ENCODE measurements at regions not wholly inside any gene's neighbourhood (a gene's known extent, or its start where the extent isn't known, plus 50 kb on each side); places are given as distances from the start of the nearest gene placed in this dataset.

DNA sequence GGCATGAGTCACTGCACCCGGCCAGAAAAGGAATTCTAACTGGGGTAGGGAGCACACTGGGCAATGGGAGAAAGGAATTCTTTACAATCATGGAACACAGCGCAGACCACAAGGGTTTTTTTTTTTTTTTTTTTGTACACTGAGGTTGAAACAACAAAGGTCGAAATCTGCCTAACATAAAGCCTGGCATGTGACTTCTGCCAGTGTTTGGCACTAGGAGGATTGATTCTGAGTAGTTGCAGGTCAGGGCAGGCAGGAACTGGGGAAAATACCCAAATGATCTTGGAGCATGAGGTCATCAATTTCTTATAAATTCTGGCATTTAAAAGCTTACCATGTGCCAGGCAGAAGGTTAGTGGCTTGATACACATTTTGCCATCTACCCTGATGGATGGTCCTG is 202.0 kb upstream of the SNX19 start (continued):
- no peak for TF ChIP-seq CHD4 (IDR thresholded peaks at IDR 0.05; ENCODE audit: insufficient read depth, insufficient replicate concordance, low read depth, low read length, poor library complexity, severe bottlenecking)
- TF ChIP-seq KLF16 (IDR thresholded peaks at IDR 0.05) = no peak
- TF ChIP-seq GATA2 (CRISPR knock-in tag; IDR thresholded peaks at IDR 0.05) = no peak
- TF ChIP-seq, protein P1, sequence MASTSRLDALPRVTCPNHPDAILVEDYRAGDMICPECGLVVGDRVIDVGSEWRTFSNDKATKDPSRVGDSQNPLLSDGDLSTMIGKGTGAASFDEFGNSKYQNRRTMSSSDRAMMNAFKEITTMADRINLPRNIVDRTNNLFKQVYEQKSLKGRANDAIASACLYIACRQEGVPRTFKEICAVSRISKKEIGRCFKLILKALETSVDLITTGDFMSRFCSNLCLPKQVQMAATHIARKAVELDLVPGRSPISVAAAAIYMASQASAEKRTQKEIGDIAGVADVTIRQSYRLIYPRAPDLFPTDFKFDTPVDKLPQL (IDR thresholded peaks at IDR 0.05; ENCODE audit: extremely low read depth, insufficient read length) = no peak
- TF ChIP-seq ZNF766 (CRISPR knock-in tag; conservative IDR thresholded peaks at IDR 0.05) = no peak

DNA sequence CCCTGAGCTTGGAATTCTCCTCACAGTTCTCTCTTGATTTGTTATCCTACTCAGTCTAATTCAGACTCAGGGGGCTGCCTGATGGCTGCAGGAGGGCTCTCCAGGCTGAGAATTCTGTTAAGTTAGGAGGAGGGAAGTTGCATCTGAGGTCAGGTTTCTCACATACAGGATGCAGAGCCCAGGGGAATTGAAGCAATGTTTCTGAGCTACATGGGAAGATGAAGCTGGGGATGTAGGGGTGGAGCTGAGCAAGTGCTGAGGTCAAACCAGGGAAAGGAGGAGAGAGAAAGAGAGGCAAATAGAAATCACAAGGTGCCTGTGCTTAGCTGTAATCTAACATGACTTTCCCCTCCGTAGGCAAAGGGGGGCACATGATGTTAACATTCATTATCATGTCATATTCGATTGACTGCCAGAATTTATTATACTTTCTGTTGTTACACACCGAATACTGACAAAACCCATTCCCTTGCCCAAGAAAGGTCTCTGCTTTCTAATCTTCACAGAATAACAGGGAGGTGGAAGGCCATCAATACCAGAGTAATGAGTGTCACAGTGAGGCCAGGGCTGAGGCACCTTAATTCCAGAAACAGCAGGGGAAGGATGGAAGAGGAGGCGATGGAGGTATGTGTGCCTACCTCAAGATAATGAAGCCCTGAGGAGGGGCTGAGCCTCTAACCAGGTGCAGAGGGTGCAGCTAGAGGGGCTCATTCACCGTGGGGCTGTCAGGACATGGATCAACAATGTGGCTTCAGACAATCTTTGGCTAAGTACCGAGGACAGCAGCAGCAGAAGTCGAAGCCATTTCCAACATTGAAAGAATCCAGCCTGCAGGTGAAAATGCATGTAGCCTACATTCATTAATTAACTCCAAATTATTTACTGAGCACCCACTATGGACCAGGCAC is 205.4 kb upstream of the SNX19 start:
- no TSS peak for BruUV-seq (replicated peaks)
- ATAC-seq = no peak
- H3K4me2 ChIP-seq (ENCODE audit: insufficient read depth, low read length) = no peak overlapping the region
- FAIRE-seq = no peak
- DNase-seq (ENCODE audit: extremely low read depth in 1 of 4, low spot score in 3 of 4) = no peak
- no peaks in the 10 kb centered on the region for H3K36me3 ChIP-seq (ENCODE audit: control insufficient read depth, insufficient read depth, low read length)
- H3K4me3 ChIP-seq = no peak overlapping the region
- no peaks in the 10 kb centered on the region for H4K20me1 ChIP-seq (replicated peaks; ENCODE audit: control insufficient read depth, insufficient read depth, low read length)
- H3K27ac ChIP-seq (ENCODE audit: extremely low read depth, low read depth, low read length) = no peak overlapping the region
- WGBS (ENCODE audit: insufficient coverage, low coverage, missing lambda C conversion rate) = 2% methylated on average over 7 of the region's 7 CpGs
- ChIA-PET POLR2A (interaction anchor here (0.6 to 0.7 kb wide), 2 partner anchors 27 to 216 kb away, joined by 3 read pairs; no protein-coding TSS in a partner anchor), CTCF (ENCODE audit: low intra/inter-chr PET ratio) (no interaction called here)
- no peaks in the 10 kb centered on the region for H3K9me1 ChIP-seq (ENCODE audit: control insufficient read depth, insufficient read depth, low read length)
- no peaks in the 10 kb centered on the region for H3K79me2 ChIP-seq (ENCODE audit: control insufficient read depth, insufficient read depth, low read length)
- in situ Hi-C loops (cut with MboI) = no loop called here
- H3K9me3 ChIP-seq (replicated peaks; ENCODE audit: control insufficient read depth, insufficient read depth, low read depth, low read length) = no peaks in the 10 kb centered on the region
- no peaks in the 10 kb centered on the region; a peak in 1 of 5 replicates for H3K4me1 ChIP-seq (replicated peaks in 1 of 2; ENCODE audit: control insufficient read depth in 2 of 2, insufficient read depth in 2 of 2, low read length in 2 of 2)
- no peak overlapping the region for H3K9ac ChIP-seq (ENCODE audit: insufficient read depth in 1 of 2, low read depth in 2 of 2, low read length in 2 of 2)
- no peak overlapping the region for H2AFZ ChIP-seq (ENCODE audit: low read depth, low read length)
- H3K27me3 ChIP-seq (ENCODE audit: control insufficient read depth in 2 of 2, insufficient read depth in 2 of 2, low read length in 2 of 2) = no peaks in the 10 kb centered on the region
- intact Hi-C loops (cut with micrococcal nuclease) = no loop called here
- TF ChIP-seq, protein P2, sequence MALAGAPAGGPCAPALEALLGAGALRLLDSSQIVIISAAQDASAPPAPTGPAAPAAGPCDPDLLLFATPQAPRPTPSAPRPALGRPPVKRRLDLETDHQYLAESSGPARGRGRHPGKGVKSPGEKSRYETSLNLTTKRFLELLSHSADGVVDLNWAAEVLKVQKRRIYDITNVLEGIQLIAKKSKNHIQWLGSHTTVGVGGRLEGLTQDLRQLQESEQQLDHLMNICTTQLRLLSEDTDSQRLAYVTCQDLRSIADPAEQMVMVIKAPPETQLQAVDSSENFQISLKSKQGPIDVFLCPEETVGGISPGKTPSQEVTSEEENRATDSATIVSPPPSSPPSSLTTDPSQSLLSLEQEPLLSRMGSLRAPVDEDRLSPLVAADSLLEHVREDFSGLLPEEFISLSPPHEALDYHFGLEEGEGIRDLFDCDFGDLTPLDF (CRISPR knock-in tag; IDR thresholded peaks at IDR 0.05) = no peak
- TF ChIP-seq ELF4 (CRISPR knock-in tag; IDR thresholded peaks at IDR 0.05) = no peak
- TF ChIP-seq, protein P3, sequence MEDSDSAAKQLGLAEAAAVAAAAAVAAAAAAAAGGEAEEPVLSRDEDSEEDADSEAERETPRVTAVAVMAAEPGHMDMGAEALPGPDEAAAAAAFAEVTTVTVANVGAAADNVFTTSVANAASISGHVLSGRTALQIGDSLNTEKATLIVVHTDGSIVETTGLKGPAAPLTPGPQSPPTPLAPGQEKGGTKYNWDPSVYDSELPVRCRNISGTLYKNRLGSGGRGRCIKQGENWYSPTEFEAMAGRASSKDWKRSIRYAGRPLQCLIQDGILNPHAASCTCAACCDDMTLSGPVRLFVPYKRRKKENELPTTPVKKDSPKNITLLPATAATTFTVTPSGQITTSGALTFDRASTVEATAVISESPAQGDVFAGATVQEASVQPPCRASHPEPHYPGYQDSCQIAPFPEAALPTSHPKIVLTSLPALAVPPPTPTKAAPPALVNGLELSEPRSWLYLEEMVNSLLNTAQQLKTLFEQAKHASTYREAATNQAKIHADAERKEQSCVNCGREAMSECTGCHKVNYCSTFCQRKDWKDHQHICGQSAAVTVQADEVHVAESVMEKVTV (CRISPR knock-in tag; IDR thresholded peaks at IDR 0.05) = no peak
- no peak for TF ChIP-seq PHTF2 (CRISPR knock-in tag; IDR thresholded peaks at IDR 0.05)
- TF ChIP-seq RBFOX2 (IDR thresholded peaks at IDR 0.05; ENCODE audit: low read depth, low read length) = no peak
- TF ChIP-seq, protein P4, sequence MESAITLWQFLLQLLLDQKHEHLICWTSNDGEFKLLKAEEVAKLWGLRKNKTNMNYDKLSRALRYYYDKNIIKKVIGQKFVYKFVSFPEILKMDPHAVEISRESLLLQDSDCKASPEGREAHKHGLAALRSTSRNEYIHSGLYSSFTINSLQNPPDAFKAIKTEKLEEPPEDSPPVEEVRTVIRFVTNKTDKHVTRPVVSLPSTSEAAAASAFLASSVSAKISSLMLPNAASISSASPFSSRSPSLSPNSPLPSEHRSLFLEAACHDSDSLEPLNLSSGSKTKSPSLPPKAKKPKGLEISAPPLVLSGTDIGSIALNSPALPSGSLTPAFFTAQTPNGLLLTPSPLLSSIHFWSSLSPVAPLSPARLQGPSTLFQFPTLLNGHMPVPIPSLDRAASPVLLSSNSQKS (CRISPR knock-in tag; IDR thresholded peaks at IDR 0.05) = no peak
- TF ChIP-seq CBFA2T2 (conservative IDR thresholded peaks at IDR 0.05) = no peak
- no peak for TF ChIP-seq RBM22 (IDR thresholded peaks at IDR 0.05; ENCODE audit: low read depth, low read length, poor library complexity, severe bottlenecking)
- TF ChIP-seq CHD1 (IDR thresholded peaks at IDR 0.05; ENCODE audit: low read length) = no peak
- TF ChIP-seq BCL6 (CRISPR knock-in tag; IDR thresholded peaks at IDR 0.05) = no peak
- no peak for TF ChIP-seq TBL1XR1 (IDR thresholded peaks at IDR 0.05; ENCODE audit: low read length in 2 of 2)
- TF ChIP-seq RBM15 (IDR thresholded peaks at IDR 0.05; ENCODE audit: insufficient read depth, low read length) = no peak

Data from K562 (cell line).